Heart left ventricle (tissue), 13 donors: ENCODE measurements at regions not wholly inside any gene's neighbourhood (a gene's known extent, or its start where the extent isn't known, plus 50 kb on each side); places are given as distances from the start of the nearest gene placed in this dataset.

Source experiments
- POLR2A ChIP-seq, 2 donors: fragments of 450-650 bp; IDR thresholded peaks; one replicate each; pipeline ENCODE4 v1.6.1; 2017; ENCODE audit warnings: antibody characterized with exemption in 2 of 2, mild to moderate bottlenecking in 2 of 2, moderate library complexity in 2 of 2
- TF ChIP-seq, protein P1 (sequence below), 12 donors: fragments of 200-600 bp; sonication (generic) in 4 of 12; IDR thresholded peaks; one replicate each; pipeline versions ENCODE4 v1.5.0 to v1.8.0; 2018 to 2022; ENCODE audit warnings: antibody characterized with exemption in 12 of 12, mild to moderate bottlenecking in 5 of 12
- donor health status: ischemic (EF 13 %, LVEDD 7.1; RV severe dilation, severe dysfunction).
- donor health status: DM: no; HTN: yes; CAD: no.
- donor health status: DM: no; HTN: no; CAD: no.
- donor health status: ischemic (EF 25% LVEDD 6.9; RV normal size, moderate dysfunction).
- donor health status: ischemic (EF 25% LVEDD 5.7; RV mildly dilated, moderate dysfunction).
- donor health status: ischemic (EF 35%, LVEDD 5.7; RV mildly dilated, moderate dysfunction).
- donor health status: nonischemic (EF 11% LVEDD 7.7; RV severe dilation, severe dysfunction).
- donor health status: DM: yes; HTN: yes; CAD: no.
- donor health status: PGD.
- donor health status: ischemic (EF 29% LVEDD 5.4; RV normal size, mild dysfunction).
- donor health status: nonischemic (EF 23%, LVEDD 6.1; RV moderate dilation, normal function).

DNA sequence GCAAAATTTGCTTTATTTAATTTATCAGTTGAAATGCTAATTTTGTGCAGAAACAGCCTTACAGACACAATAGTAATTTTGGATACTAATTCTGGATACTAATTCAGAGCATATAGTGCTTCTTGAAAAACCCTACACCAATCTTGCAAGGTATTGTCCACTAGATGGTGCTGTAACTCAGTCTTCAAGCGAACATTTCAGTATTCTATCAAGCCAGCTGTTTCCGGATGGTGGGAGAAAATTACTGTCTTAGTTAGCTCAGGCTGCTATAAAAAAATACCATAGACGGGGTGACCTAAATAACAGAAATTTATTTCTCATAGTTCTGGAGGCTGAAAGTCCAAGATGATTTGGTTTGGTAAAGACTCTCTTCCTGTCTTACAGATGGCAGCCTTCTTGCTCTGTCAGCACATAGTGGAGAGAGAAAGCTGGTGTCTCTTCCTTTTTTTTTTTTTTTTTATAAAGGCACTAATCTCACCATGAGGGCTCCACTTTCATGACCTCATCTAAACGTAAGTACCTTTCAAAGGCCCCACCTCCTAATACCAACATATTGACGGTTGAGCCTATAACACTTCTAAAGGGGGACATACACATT is 1306.5 kb upstream of the CDH9 start:
- TF ChIP-seq, protein P1, sequence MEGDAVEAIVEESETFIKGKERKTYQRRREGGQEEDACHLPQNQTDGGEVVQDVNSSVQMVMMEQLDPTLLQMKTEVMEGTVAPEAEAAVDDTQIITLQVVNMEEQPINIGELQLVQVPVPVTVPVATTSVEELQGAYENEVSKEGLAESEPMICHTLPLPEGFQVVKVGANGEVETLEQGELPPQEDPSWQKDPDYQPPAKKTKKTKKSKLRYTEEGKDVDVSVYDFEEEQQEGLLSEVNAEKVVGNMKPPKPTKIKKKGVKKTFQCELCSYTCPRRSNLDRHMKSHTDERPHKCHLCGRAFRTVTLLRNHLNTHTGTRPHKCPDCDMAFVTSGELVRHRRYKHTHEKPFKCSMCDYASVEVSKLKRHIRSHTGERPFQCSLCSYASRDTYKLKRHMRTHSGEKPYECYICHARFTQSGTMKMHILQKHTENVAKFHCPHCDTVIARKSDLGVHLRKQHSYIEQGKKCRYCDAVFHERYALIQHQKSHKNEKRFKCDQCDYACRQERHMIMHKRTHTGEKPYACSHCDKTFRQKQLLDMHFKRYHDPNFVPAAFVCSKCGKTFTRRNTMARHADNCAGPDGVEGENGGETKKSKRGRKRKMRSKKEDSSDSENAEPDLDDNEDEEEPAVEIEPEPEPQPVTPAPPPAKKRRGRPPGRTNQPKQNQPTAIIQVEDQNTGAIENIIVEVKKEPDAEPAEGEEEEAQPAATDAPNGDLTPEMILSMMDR (IDR thresholded peaks at IDR 0.05): peak in 6 of 12 donors; percentile 16 to 40 (median 36)
- TF ChIP-seq POLR2A (IDR thresholded peaks at IDR 0.05): no peak
